ENCODE measurements at regions not wholly inside any gene's neighbourhood (a gene's known extent, or its start where the extent isn't known, plus 50 kb on each side); places are given as distances from the start of the nearest gene placed in this dataset.

GRCh38 chrX:97705936-97706335, 822.2 kb downstream of the RPA4 start:
- intact Hi-C loops (cut with micrococcal nuclease; ENCODE audit: unreplicated experiment): no loop called here
- H3K27me3 ChIP-seq (replicated peaks; ENCODE audit: insufficient read depth, low read depth, low read length, poor library complexity): no peaks in the 10 kb centered on the region
- POLR2A ChIA-PET (ENCODE audit: low non-redundant PET): no interaction called here
- no peak for TF ChIP-seq EZH2 (IDR thresholded peaks at IDR 0.05; ENCODE audit: borderline replicate concordance, low read depth, low read length, poor library complexity, severe bottlenecking)
- H3K36me3 ChIP-seq (ENCODE audit: insufficient read depth, low read length, poor library complexity, severe bottlenecking): no peaks in the 10 kb centered on the region
- CTCF ChIA-PET: no interaction called here
- H3K27ac ChIP-seq (ENCODE audit: low read depth, low read length, poor library complexity, severe bottlenecking): no peak overlapping the region
- no peaks in the 10 kb centered on the region for H3K9me3 ChIP-seq (ENCODE audit: low read depth, low read length, poor library complexity, severe bottlenecking)
- BruUV-seq (replicated peaks): no TSS peak
- DNase-seq (ENCODE audit: low spot score): peak; percentile 15
- H3K4me1 ChIP-seq (ENCODE audit: insufficient read depth, low read length, poor library complexity, severe bottlenecking): no peaks in the 10 kb centered on the region
- no peak overlapping the region for H3K4me3 ChIP-seq (ENCODE audit: low read depth, low read length, poor library complexity, severe bottlenecking)

GRCh38 chrX:97714072-97714471, 830.4 kb downstream of the RPA4 start:
- Histone ChIP-seq H3K9me3 (ENCODE audit: low read depth, low read length, poor library complexity, severe bottlenecking) (no peaks in the 10 kb centered on the region), H3K4me1 (ENCODE audit: insufficient read depth, low read length, poor library complexity, severe bottlenecking) (no peaks in the 10 kb centered on the region), H3K36me3 (ENCODE audit: insufficient read depth, low read length, poor library complexity, severe bottlenecking) (no peaks in the 10 kb centered on the region), H3K27me3 (replicated peaks; ENCODE audit: insufficient read depth, low read depth, low read length, poor library complexity) (no peaks in the 10 kb centered on the region), H3K4me3 (ENCODE audit: low read depth, low read length, poor library complexity, severe bottlenecking) (no peak overlapping the region), H3K27ac (ENCODE audit: low read depth, low read length, poor library complexity, severe bottlenecking) (no peak overlapping the region)
- POLR2A ChIA-PET (ENCODE audit: low non-redundant PET): no interaction called here
- CTCF ChIA-PET: no interaction called here
- intact Hi-C loops (cut with micrococcal nuclease; ENCODE audit: unreplicated experiment): no loop called here
- no TSS peak for BruUV-seq (replicated peaks)
- TF ChIP-seq CTCF (conservative IDR thresholded peaks at IDR 0.05; ENCODE audit: low read depth, low read length) (no peak), EZH2 (IDR thresholded peaks at IDR 0.05; ENCODE audit: borderline replicate concordance, low read depth, low read length, poor library complexity, severe bottlenecking) (no peak)
- no peak for DNase-seq (ENCODE audit: low spot score)

GRCh38 chrX:97728215-97728614, 844.5 kb downstream of the RPA4 start:
- CTCF ChIA-PET: no interaction called here
- POLR2A ChIA-PET (ENCODE audit: low non-redundant PET): no interaction called here
- H3K36me3 ChIP-seq (ENCODE audit: insufficient read depth, low read length, poor library complexity, severe bottlenecking): no peaks in the 10 kb centered on the region
- no peaks in the 10 kb centered on the region for H3K9me3 ChIP-seq (ENCODE audit: low read depth, low read length, poor library complexity, severe bottlenecking)
- no peak overlapping the region for H3K27ac ChIP-seq (ENCODE audit: low read depth, low read length, poor library complexity, severe bottlenecking)
- no peak for TF ChIP-seq EZH2 (IDR thresholded peaks at IDR 0.05; ENCODE audit: borderline replicate concordance, low read depth, low read length, poor library complexity, severe bottlenecking)
- TF ChIP-seq CTCF (conservative IDR thresholded peaks at IDR 0.05; ENCODE audit: low read depth, low read length): no peak
- no peaks in the 10 kb centered on the region for H3K4me1 ChIP-seq (ENCODE audit: insufficient read depth, low read length, poor library complexity, severe bottlenecking)
- DNase-seq (ENCODE audit: low spot score): no peak
- peaks cover 3% of the 10 kb centered on the region for H3K27me3 ChIP-seq (replicated peaks; ENCODE audit: insufficient read depth, low read depth, low read length, poor library complexity)
- no peak overlapping the region for H3K4me3 ChIP-seq (ENCODE audit: low read depth, low read length, poor library complexity, severe bottlenecking)
- intact Hi-C loops (cut with micrococcal nuclease; ENCODE audit: unreplicated experiment): no loop called here
- BruUV-seq (replicated peaks): no TSS peak

- no TSS peak for BruUV-seq (replicated peaks)
Measured at GRCh38 chrX:97740044-97740443, 856.3 kb downstream of the RPA4 start.

More at GRCh38 chrX:97740044-97740443, 856.3 kb downstream of the RPA4 start:
- Histone ChIP-seq H3K27me3 (replicated peaks; ENCODE audit: insufficient read depth, low read depth, low read length, poor library complexity) (no peaks in the 10 kb centered on the region), H3K27ac (ENCODE audit: low read depth, low read length, poor library complexity, severe bottlenecking) (no peak overlapping the region), H3K4me3 (ENCODE audit: low read depth, low read length, poor library complexity, severe bottlenecking) (no peak overlapping the region), H3K4me1 (ENCODE audit: insufficient read depth, low read length, poor library complexity, severe bottlenecking) (no peaks in the 10 kb centered on the region), H3K36me3 (ENCODE audit: insufficient read depth, low read length, poor library complexity, severe bottlenecking) (no peaks in the 10 kb centered on the region), H3K9me3 (ENCODE audit: low read depth, low read length, poor library complexity, severe bottlenecking) (no peaks in the 10 kb centered on the region)
- no peak for DNase-seq (ENCODE audit: low spot score)
- ChIA-PET CTCF (no interaction called here), POLR2A (ENCODE audit: low non-redundant PET) (no interaction called here)
- TF ChIP-seq CTCF (conservative IDR thresholded peaks at IDR 0.05; ENCODE audit: low read depth, low read length) (no peak), EZH2 (IDR thresholded peaks at IDR 0.05; ENCODE audit: borderline replicate concordance, low read depth, low read length, poor library complexity, severe bottlenecking) (no peak)
- intact Hi-C loops (cut with micrococcal nuclease; ENCODE audit: unreplicated experiment): no loop called here
